ENCODE measurements at regions not wholly inside any gene's neighbourhood (a gene's known extent, or its start where the extent isn't known, plus 50 kb on each side); places are given as distances from the start of the nearest gene placed in this dataset.

- Histone ChIP-seq H3K27ac (ENCODE audit: low read depth, low read length) (no peak overlapping the region), H3K9me3 (ENCODE audit: control insufficient read depth, insufficient read depth, low read length) (no peaks in the 10 kb centered on the region), H3K4me3 (ENCODE audit: low read length) (no peak overlapping the region), H3F3A (ENCODE audit: control insufficient read depth, insufficient read depth) (no peaks in the 10 kb centered on the region), H3K9me2 (replicated peaks; ENCODE audit: control insufficient read depth, low read length) (no peaks in the 10 kb centered on the region), H4K20me1 (ENCODE audit: control insufficient read depth, insufficient read depth, low read depth, low read length) (no peaks in the 10 kb centered on the region), H3K4me1 (ENCODE audit: control insufficient read depth, low read length) (no peaks in the 10 kb centered on the region), H3K36me3 (ENCODE audit: control insufficient read depth, low read length) (no peaks in the 10 kb centered on the region), H3K79me2 (ENCODE audit: control insufficient read depth, low read length) (no peaks in the 10 kb centered on the region), H3K4me2 (ENCODE audit: low read length) (no peak overlapping the region), H3K27me3 (ENCODE audit: control insufficient read depth, low read length) (peaks cover 26% of the 10 kb centered on the region)
- TF ChIP-seq EZH2phosphoT487 (IDR thresholded peaks at IDR 0.05; ENCODE audit: borderline replicate concordance, low read length) (no peak), CTCF (IDR thresholded peaks at IDR 0.05; ENCODE audit: low read depth, low read length, poor library complexity, severe bottlenecking) (no peak)
Measured at GRCh38 chr9:91084896-91085516, 276.7 kb downstream of the AUH start.

GRCh38 chr9:91085517-91086291, 276.0 kb downstream of the AUH start:
- Histone ChIP-seq H3K36me3 (ENCODE audit: control insufficient read depth, low read length) (no peaks in the 10 kb centered on the region), H3F3A (ENCODE audit: control insufficient read depth, insufficient read depth) (no peaks in the 10 kb centered on the region), H3K4me3 (ENCODE audit: low read length) (no peak overlapping the region), H3K27ac (ENCODE audit: low read depth, low read length) (no peak overlapping the region), H3K4me2 (ENCODE audit: low read length) (no peak overlapping the region), H3K79me2 (ENCODE audit: control insufficient read depth, low read length) (no peaks in the 10 kb centered on the region), H3K9me3 (ENCODE audit: control insufficient read depth, insufficient read depth, low read length) (no peaks in the 10 kb centered on the region), H3K4me1 (ENCODE audit: control insufficient read depth, low read length) (no peaks in the 10 kb centered on the region), H4K20me1 (ENCODE audit: control insufficient read depth, insufficient read depth, low read depth, low read length) (no peaks in the 10 kb centered on the region), H3K9me2 (replicated peaks; ENCODE audit: control insufficient read depth, low read length) (no peaks in the 10 kb centered on the region), H3K27me3 (ENCODE audit: control insufficient read depth, low read length) (peaks cover 30% of the 10 kb centered on the region)
- no peak for TF ChIP-seq EZH2phosphoT487 (IDR thresholded peaks at IDR 0.05; ENCODE audit: borderline replicate concordance, low read length)
- no peak for TF ChIP-seq CTCF (IDR thresholded peaks at IDR 0.05; ENCODE audit: low read depth, low read length, poor library complexity, severe bottlenecking)

GRCh38 chr9:91086657-91087461, 274.9 kb downstream of the AUH start:
- Histone ChIP-seq H3K4me2 (ENCODE audit: low read length) (no peak overlapping the region), H3K4me1 (ENCODE audit: control insufficient read depth, low read length) (no peaks in the 10 kb centered on the region), H3K79me2 (ENCODE audit: control insufficient read depth, low read length) (no peaks in the 10 kb centered on the region), H3K27me3 (ENCODE audit: control insufficient read depth, low read length) (peaks cover 30% of the 10 kb centered on the region), H3F3A (ENCODE audit: control insufficient read depth, insufficient read depth) (no peaks in the 10 kb centered on the region), H4K20me1 (ENCODE audit: control insufficient read depth, insufficient read depth, low read depth, low read length) (no peaks in the 10 kb centered on the region), H3K9me2 (replicated peaks; ENCODE audit: control insufficient read depth, low read length) (no peaks in the 10 kb centered on the region), H3K4me3 (ENCODE audit: low read length) (no peak overlapping the region), H3K9me3 (ENCODE audit: control insufficient read depth, insufficient read depth, low read length) (no peaks in the 10 kb centered on the region), H3K36me3 (ENCODE audit: control insufficient read depth, low read length) (no peaks in the 10 kb centered on the region), H3K27ac (ENCODE audit: low read depth, low read length) (no peak overlapping the region)
- TF ChIP-seq CTCF (IDR thresholded peaks at IDR 0.05; ENCODE audit: low read depth, low read length, poor library complexity, severe bottlenecking) (no peak), EZH2phosphoT487 (IDR thresholded peaks at IDR 0.05; ENCODE audit: borderline replicate concordance, low read length) (no peak)

Data from DOHH2 (cell line).